HEK293 (cell line): ENCODE measurements at regions not wholly inside any gene's neighbourhood (a gene's known extent, or its start where the extent isn't known, plus 50 kb on each side); places are given as distances from the start of the nearest gene placed in this dataset.

Experiments used
- REST ChIP-seq: fragments of 450-650 bp; formaldehyde crosslinking; IDR thresholded peaks from 2 replicates; pipeline ENCODE4 v1.5.1; 2016; ENCODE audit warnings: missing biosample characterization, missing genetic modification characterization
- ZBTB7A ChIP-seq: fragments of 450-650 bp; formaldehyde crosslinking; IDR thresholded peaks from 2 replicates; pipeline ENCODE4 v1.5.1; 2016; ENCODE audit warnings: low read depth, missing biosample characterization, missing genetic modification characterization
- ZFHX2 ChIP-seq: fragments of 450-650 bp; formaldehyde crosslinking; conservative IDR thresholded peaks from 2 replicates; pipeline ENCODE4 v1.5.1; 2016; ENCODE audit warnings: missing biosample characterization, missing genetic modification characterization
- ZNF175 ChIP-seq: fragments of 450-650 bp; formaldehyde crosslinking; IDR thresholded peaks from 2 replicates; pipeline ENCODE4 v1.5.1; 2016; ENCODE audit warnings: missing biosample characterization, missing genetic modification characterization
- ZNF600 ChIP-seq: fragments of 450-650 bp; formaldehyde crosslinking; IDR thresholded peaks from 2 replicates; pipeline ENCODE4 v1.5.1; 2016; ENCODE audit warnings: missing biosample characterization, missing genetic modification characterization
- ZNF768 ChIP-seq: fragments of 450-650 bp; formaldehyde crosslinking; IDR thresholded peaks from 2 replicates; pipeline ENCODE4 v1.5.1; 2018; ENCODE audit warnings: missing biosample characterization, mild to moderate bottlenecking, missing genetic modification characterization

GRCh38 chr14:50020799-50021198 lies 95.6 kb downstream of the VCPKMT start:
- TF ChIP-seq REST (tag by site-specific recombination) (no peak), ZNF768 (tag by site-specific recombination) (no peak), ZNF600 (tag by site-specific recombination) (no peak), ZNF175 (tag by site-specific recombination) (no peak), ZFHX2 (tag by site-specific recombination) (no peak), ZBTB7A (no peak)
